SK-N-MC (cell line): ENCODE measurements at regions not wholly inside any gene's neighbourhood (a gene's known extent, or its start where the extent isn't known, plus 50 kb on each side); places are given as distances from the start of the nearest gene placed in this dataset.

Experiments used
- EZH2 ChIP-seq: fragments of 200-600 bp; sonication (generic); IDR thresholded peaks from one replicate; pipeline ENCODE4 v1.6.1; 2017; ENCODE audit warnings: antibody characterized with exemption
- FOXP2 ChIP-seq: optimal IDR thresholded peaks from 2 replicates; pipeline ENCODE3; 2011; ENCODE audit warnings: mild to moderate bottlenecking, moderate library complexity; ENCODE audit not compliant: insufficient read depth; ENCODE audit errors: extremely low read length, control extremely low read depth
- POLR2AphosphoS5 ChIP-seq: IDR thresholded peaks from 2 replicates; pipeline ENCODE4 v1.6.1; 2012; ENCODE audit warnings: mild to moderate bottlenecking, low read depth, low read length, borderline replicate concordance

GRCh38 chr12:131249246-131250027 is 295.7 kb downstream of the ADGRD1 start:
- TF ChIP-seq EZH2 = no peak
- TF ChIP-seq POLR2AphosphoS5 = no peak
- TF ChIP-seq FOXP2 = no peak
